ENCODE measurements at regions not wholly inside any gene's neighbourhood (a gene's known extent, or its start where the extent isn't known, plus 50 kb on each side); places are given as distances from the start of the nearest gene placed in this dataset.

DNA sequence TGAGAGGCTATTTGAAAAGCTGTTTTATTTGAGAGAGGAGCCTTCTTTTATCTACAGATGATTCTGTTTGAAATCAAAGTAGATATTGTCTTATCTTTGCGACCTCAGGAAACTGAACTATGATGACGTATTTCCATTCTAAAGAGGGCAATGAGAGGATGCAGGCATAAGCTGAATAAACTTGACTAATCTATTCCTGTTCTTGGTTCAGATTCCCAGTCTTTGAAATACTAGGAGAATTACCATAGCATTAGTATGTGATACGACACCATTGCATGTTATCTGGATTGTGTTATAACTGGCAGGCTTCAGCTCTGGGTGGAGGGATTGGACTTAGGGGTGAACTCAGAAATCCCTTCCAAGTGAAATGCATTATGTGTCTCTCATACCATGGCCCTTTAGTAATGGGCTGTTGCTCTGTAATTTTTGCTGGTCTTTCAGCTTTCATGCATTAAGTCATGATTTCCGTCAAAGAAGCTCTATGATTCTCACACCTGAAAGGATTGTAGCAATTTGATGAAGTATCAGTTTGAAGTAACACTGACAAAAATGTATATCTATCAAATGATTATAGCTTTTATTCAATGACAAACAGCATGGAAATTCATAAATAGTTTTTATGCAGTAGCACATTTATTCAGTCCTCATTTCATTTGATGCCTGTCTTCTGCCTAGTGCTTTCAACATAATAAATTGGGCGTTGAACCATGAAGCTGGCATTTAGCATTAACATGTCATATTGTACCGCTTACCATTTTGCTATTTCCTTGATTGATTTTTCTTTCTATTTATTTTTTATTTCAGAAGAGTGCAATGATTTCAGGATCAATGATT is 138.4 kb upstream of the SPACA1 start:
- Histone ChIP-seq H3K4me3 (ENCODE audit: low read depth, low read length) (no peak overlapping the region), H3K4me1 (ENCODE audit: control insufficient read depth, insufficient read depth, low read length) (peaks cover 33% of the 10 kb centered on the region), H3K27me3 (ENCODE audit: control insufficient read depth, insufficient read depth, low read length) (no peaks in the 10 kb centered on the region), H3K9ac (ENCODE audit: low read length) (no peak overlapping the region), H3K36me3 (ENCODE audit: control insufficient read depth, insufficient read depth, low read length) (no peaks in the 10 kb centered on the region), H3K27ac (ENCODE audit: low read depth, low read length) (no peak overlapping the region), H3K9me3 (ENCODE audit: control insufficient read depth, insufficient read depth, low read depth, low read length) (0 out of 2 replicates have a peak, but pooled peaks cover 4% of the 10 kb centered on the region)

- Histone ChIP-seq H3K9ac (ENCODE audit: low read length) (no peak overlapping the region), H3K27me3 (ENCODE audit: control insufficient read depth, insufficient read depth, low read length) (no peaks in the 10 kb centered on the region), H3K9me3 (ENCODE audit: control insufficient read depth, insufficient read depth, low read depth, low read length) (0 out of 2 replicates have a peak, but pooled peaks cover 4% of the 10 kb centered on the region), H3K36me3 (ENCODE audit: control insufficient read depth, insufficient read depth, low read length) (no peaks in the 10 kb centered on the region), H3K27ac (ENCODE audit: low read depth, low read length) (no peak overlapping the region), H3K4me3 (ENCODE audit: low read depth, low read length) (no peak overlapping the region), H3K4me1 (ENCODE audit: control insufficient read depth, insufficient read depth, low read length) (peaks cover 48% of the 10 kb centered on the region)
Observed at GRCh38 chr6:87907521-87907920, 140.1 kb upstream of the SPACA1 start.

GRCh38 chr6:87905101-87905641 is 142.5 kb upstream of the SPACA1 start:
- H3K27me3 ChIP-seq (ENCODE audit: control insufficient read depth, insufficient read depth, low read length) = no peaks in the 10 kb centered on the region
- H3K4me1 ChIP-seq (ENCODE audit: control insufficient read depth, insufficient read depth, low read length) = peaks cover 48% of the 10 kb centered on the region
- H3K27ac ChIP-seq (ENCODE audit: low read depth, low read length) = no peak overlapping the region
- H3K36me3 ChIP-seq (ENCODE audit: control insufficient read depth, insufficient read depth, low read length) = no peaks in the 10 kb centered on the region
- H3K9ac ChIP-seq (ENCODE audit: low read length) = no peak overlapping the region
- H3K4me3 ChIP-seq (ENCODE audit: low read depth, low read length) = no peak overlapping the region
- no peaks in the 10 kb centered on the region for H3K9me3 ChIP-seq (ENCODE audit: control insufficient read depth, insufficient read depth, low read depth, low read length)

DNA sequence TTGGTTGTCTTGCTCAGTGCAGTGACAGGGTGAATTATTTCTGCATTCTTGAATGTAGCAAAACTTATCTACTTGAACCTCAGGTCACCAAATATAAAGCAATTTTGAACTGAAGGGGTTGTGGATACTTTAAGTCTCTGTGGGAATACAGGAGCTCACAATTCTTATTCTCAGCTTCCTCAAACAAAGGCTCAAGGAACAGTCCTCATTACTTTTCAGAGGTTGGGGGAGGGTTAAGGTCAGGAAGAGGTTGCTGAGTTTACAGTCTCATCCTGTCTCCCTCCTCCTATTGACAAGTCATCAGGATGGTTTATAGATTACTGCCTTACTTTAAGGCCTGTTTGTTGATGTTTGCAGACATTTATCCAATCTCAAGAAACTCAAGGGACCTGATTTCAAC is 143.6 kb upstream of the SPACA1 start:
- no peaks in the 10 kb centered on the region for H3K36me3 ChIP-seq (ENCODE audit: control insufficient read depth, insufficient read depth, low read length)
- H3K4me1 ChIP-seq (ENCODE audit: control insufficient read depth, insufficient read depth, low read length) = peaks cover 48% of the 10 kb centered on the region
- H3K27ac ChIP-seq (ENCODE audit: low read depth, low read length) = no peak overlapping the region
- no peaks in the 10 kb centered on the region for H3K9me3 ChIP-seq (ENCODE audit: control insufficient read depth, insufficient read depth, low read depth, low read length)
- no peak overlapping the region for H3K9ac ChIP-seq (ENCODE audit: low read length)
- H3K27me3 ChIP-seq (ENCODE audit: control insufficient read depth, insufficient read depth, low read length) = no peaks in the 10 kb centered on the region
- no peak overlapping the region; the same call in 1 of the 2 replicates for H3K4me3 ChIP-seq (ENCODE audit: low read depth, low read length)

GRCh38 chr6:87903323-87903722 is 144.3 kb upstream of the SPACA1 start:
- H3K4me3 ChIP-seq (ENCODE audit: low read depth, low read length) = no peak overlapping the region
- no peak overlapping the region for H3K27ac ChIP-seq (ENCODE audit: low read depth, low read length)
- no peak overlapping the region for H3K9ac ChIP-seq (ENCODE audit: low read length)
- no peaks in the 10 kb centered on the region for H3K27me3 ChIP-seq (ENCODE audit: control insufficient read depth, insufficient read depth, low read length)
- H3K9me3 ChIP-seq (ENCODE audit: control insufficient read depth, insufficient read depth, low read depth, low read length) = no peaks in the 10 kb centered on the region
- peaks cover 48% of the 10 kb centered on the region for H3K4me1 ChIP-seq (ENCODE audit: control insufficient read depth, insufficient read depth, low read length)
- H3K36me3 ChIP-seq (ENCODE audit: control insufficient read depth, insufficient read depth, low read length) = no peaks in the 10 kb centered on the region

DNA sequence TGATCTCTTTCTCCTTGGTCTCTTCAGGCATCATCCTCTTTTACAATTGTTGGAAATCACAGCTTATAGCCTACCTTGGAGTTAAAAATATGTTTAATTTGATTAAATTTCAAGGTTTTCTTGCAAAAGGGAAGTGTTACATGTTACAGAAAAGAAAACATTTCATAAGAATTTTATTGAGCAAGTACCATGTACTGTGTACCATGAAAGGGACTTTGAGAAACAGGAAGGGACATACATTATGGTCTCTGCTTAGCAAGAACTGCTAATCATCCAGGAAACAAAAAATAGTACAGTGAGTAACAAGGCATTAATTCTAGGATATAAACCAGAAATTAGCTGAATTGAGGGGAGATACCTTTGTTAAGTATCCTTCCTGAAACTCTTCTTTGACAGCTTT is 145.3 kb upstream of the SPACA1 start:
- Histone ChIP-seq H3K27me3 (ENCODE audit: control insufficient read depth, insufficient read depth, low read length) (no peaks in the 10 kb centered on the region), H3K9ac (ENCODE audit: low read length) (no peak overlapping the region), H3K27ac (ENCODE audit: low read depth, low read length) (no peak overlapping the region), H3K4me3 (ENCODE audit: low read depth, low read length) (no peak overlapping the region), H3K4me1 (ENCODE audit: control insufficient read depth, insufficient read depth, low read length) (peaks cover 46% of the 10 kb centered on the region), H3K9me3 (ENCODE audit: control insufficient read depth, insufficient read depth, low read depth, low read length) (no peaks in the 10 kb centered on the region), H3K36me3 (ENCODE audit: control insufficient read depth, insufficient read depth, low read length) (no peaks in the 10 kb centered on the region)

DNA sequence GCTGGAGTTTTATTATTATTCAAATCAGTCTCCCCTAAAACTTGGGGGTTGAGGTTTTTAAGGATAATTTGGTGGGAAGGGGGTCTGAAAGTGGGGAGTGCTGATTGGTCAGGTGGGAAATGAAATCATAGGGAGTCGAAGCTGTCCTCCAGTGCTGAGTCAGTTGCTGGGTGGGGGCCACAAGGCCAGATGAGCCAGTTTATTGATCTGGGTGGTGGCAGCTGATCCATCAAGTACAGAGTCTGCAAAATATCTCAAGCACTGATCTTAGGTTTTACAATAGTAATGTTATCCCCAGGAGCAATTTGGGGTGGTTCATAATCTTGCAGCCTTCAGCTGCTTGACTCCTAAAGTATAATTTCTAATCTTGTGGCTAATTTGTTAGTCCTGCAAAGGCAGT is 146.0 kb upstream of the SPACA1 start:
- Histone ChIP-seq H3K4me3 (ENCODE audit: low read depth, low read length) (no peak overlapping the region), H3K36me3 (ENCODE audit: control insufficient read depth, insufficient read depth, low read length) (no peaks in the 10 kb centered on the region), H3K4me1 (ENCODE audit: control insufficient read depth, insufficient read depth, low read length) (peaks cover 47% of the 10 kb centered on the region), H3K27me3 (ENCODE audit: control insufficient read depth, insufficient read depth, low read length) (no peaks in the 10 kb centered on the region), H3K9me3 (ENCODE audit: control insufficient read depth, insufficient read depth, low read depth, low read length) (no peaks in the 10 kb centered on the region), H3K9ac (ENCODE audit: low read length) (no peak overlapping the region), H3K27ac (ENCODE audit: low read depth, low read length) (no peak overlapping the region)

DNA sequence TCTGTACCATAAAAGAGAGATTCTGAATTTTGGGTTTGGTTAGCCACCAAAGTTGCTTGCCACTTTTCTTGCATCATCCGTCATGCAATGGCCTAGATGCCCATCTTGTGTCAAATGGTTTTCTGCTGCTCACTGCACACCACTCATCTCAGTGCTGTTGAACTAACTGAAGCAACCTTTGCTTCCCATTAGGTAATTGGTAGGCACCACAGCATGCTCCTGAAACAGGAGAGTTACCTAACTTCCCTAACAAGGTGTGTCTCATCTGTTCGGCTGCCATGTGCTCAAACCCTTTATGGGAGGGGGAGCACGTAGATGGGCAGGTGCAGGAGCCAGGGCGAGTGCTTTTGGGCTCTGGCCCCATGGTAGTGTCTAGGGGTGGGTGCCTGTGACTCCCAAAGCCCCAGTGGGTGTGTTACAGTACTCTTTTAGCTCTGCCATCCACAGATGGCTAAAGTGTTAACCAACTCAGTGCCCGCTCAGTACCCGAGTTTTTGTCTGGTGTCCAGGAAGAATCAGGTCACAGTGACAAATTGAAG is 147.4 kb upstream of the SPACA1 start:
- Histone ChIP-seq H3K4me3 (ENCODE audit: low read depth, low read length) (no peak overlapping the region), H3K36me3 (ENCODE audit: control insufficient read depth, insufficient read depth, low read length) (no peaks in the 10 kb centered on the region), H3K9me3 (ENCODE audit: control insufficient read depth, insufficient read depth, low read depth, low read length) (no peaks in the 10 kb centered on the region), H3K9ac (ENCODE audit: low read length) (no peak overlapping the region), H3K27ac (ENCODE audit: low read depth, low read length) (no peak overlapping the region), H3K4me1 (ENCODE audit: control insufficient read depth, insufficient read depth, low read length) (peaks cover 34% of the 10 kb centered on the region), H3K27me3 (ENCODE audit: control insufficient read depth, insufficient read depth, low read length) (no peaks in the 10 kb centered on the region)

- Histone ChIP-seq H3K4me1 (ENCODE audit: control insufficient read depth, insufficient read depth, low read length) (peaks cover 28% of the 10 kb centered on the region), H3K36me3 (ENCODE audit: control insufficient read depth, insufficient read depth, low read length) (no peaks in the 10 kb centered on the region), H3K4me3 (ENCODE audit: low read depth, low read length) (no peak overlapping the region), H3K27me3 (ENCODE audit: control insufficient read depth, insufficient read depth, low read length) (no peaks in the 10 kb centered on the region), H3K9me3 (ENCODE audit: control insufficient read depth, insufficient read depth, low read depth, low read length) (no peaks in the 10 kb centered on the region), H3K9ac (ENCODE audit: low read length) (no peak overlapping the region), H3K27ac (ENCODE audit: low read depth, low read length) (no peak overlapping the region)
Observed at GRCh38 chr6:87899499-87900147, 148.0 kb upstream of the SPACA1 start.

DNA sequence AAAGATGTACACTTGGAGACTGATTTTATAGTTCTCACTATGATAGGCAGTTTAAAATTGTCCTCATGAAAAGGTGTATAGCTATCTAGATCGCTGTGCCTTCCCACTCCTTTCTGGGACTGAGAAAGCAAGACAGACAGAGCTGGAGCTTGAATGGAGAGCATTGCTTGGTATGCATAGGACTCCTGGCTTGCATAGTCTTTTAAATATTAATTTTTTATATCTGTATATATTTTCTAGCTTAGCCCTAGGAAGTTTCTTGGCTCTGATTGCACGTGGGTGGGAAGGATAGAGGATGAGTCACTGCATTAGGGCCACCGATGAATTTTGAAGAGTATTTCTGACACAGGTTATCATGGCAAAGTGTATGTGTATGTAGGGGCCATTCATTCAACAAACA is 150.0 kb upstream of the SPACA1 start:
- Histone ChIP-seq H3K4me3 (ENCODE audit: low read depth, low read length) (no peak overlapping the region), H3K4me1 (ENCODE audit: control insufficient read depth, insufficient read depth, low read length) (peaks cover 9% of the 10 kb centered on the region; the same call in 1 of the 2 replicates), H3K36me3 (ENCODE audit: control insufficient read depth, insufficient read depth, low read length) (no peaks in the 10 kb centered on the region), H3K27ac (ENCODE audit: low read depth, low read length) (no peak overlapping the region), H3K27me3 (ENCODE audit: control insufficient read depth, insufficient read depth, low read length) (no peaks in the 10 kb centered on the region), H3K9ac (ENCODE audit: low read length) (no peak overlapping the region), H3K9me3 (ENCODE audit: control insufficient read depth, insufficient read depth, low read depth, low read length) (no peaks in the 10 kb centered on the region)

DNA sequence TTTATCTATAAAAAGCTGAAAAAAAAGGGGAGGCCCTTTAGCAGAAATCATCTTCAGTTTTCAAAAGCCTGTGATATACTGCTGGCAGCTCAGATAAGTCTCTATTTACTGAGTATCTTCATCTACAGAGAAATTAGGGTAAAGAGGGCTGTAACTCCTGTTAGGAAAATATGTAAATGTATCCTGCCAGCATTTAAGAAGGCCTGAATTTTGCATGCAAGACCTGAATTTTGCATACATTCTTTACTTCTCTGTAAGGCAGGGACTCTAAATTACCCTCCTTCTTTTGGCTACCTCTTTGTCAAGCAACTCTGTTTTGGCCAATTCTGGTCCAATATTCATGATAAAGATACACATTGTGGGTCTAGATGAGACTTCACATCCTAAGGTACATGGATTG is 150.6 kb upstream of the SPACA1 start:
- Histone ChIP-seq H3K27me3 (ENCODE audit: control insufficient read depth, insufficient read depth, low read length) (no peaks in the 10 kb centered on the region), H3K4me3 (ENCODE audit: low read depth, low read length) (no peak overlapping the region), H3K9ac (ENCODE audit: low read length) (no peak overlapping the region), H3K4me1 (ENCODE audit: control insufficient read depth, insufficient read depth, low read length) (peaks cover 9% of the 10 kb centered on the region; the same call in 1 of the 2 replicates), H3K9me3 (ENCODE audit: control insufficient read depth, insufficient read depth, low read depth, low read length) (no peaks in the 10 kb centered on the region), H3K36me3 (ENCODE audit: control insufficient read depth, insufficient read depth, low read length) (no peaks in the 10 kb centered on the region), H3K27ac (ENCODE audit: low read depth, low read length) (no peak overlapping the region)
